ENCODE measurements at regions not wholly inside any gene's neighbourhood (a gene's known extent, or its start where the extent isn't known, plus 50 kb on each side); places are given as distances from the start of the nearest gene placed in this dataset.
"Not testable (repeated sequence)": the region's sequence is repeated elsewhere in the genome, so short reads cannot be mapped to it uniquely, and the experiment has no call there.

DNA sequence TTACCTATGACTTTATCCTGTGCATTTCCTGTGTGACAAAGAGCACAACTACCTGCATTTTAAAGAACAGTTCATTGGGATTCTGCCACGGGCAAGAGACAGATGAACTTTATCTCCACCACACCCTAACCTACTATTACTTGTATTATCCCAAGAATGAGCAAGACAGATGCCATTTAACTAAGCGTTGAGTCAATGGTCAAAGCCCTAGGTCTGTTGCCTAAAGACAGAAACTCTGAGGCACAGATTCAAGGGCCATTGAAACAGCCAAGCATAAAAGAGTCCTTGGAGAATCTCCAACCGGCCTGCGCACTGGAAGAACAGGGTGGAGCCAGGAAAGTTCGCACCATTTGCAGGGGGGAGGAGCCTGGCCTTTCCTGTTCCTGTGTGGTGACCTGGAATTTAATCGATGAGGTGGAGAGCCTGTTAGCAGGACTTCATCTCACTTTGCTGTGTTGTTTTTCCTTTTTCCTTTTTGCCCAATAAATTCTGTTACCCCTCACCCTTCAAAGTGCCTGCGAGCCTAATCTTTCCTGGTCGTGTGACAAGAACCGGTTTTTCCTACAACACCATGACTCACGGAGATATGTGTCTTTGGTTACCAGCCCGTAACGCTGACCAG lies 146.4 kb upstream of the DIAPH2 start:
- no peak for DNase-seq

DNA sequence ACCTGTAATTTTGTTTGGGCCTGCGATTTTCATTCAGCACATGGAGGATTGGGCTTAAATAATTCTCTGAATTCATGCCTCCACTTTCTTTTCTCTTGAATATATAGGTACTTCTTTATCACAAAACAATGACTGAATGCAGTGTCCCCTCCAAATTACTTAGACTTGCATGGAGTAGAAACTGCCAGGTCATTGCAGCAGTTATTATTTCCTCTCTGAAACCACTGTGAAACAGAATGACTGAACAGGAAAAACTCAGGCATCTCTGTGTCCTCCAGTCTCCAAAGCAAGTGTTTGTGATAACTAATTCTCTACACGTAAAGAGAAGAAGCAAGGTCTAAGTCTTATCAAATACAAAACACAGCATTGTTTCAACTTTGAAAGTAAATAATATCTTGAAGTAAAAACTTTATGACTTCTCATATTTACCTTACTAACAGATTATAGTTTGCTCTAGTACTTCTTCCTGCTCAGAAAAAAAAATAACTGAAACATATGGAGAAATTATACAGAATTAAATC lies 144.5 kb upstream of the DIAPH2 start:
- no peak for DNase-seq

DNA sequence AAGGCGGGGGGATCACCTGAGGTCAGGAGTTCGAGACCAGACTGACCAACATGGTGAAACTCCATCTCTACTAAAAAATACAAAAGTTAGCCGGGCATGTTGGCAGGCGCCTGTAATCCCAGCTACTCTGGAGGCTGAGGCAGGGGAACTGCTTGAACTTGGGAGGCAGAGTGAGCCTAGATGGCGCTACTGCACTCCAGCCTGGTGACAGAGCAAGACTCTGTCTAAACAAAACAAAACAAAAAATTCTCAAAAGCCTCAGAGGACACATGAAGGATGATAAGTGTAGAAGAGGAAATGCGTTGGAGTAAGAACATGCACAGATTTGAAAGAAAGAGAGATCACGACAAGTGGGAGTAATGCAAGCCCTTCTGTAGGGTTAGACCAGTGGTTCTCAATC lies 138.4 kb upstream of the DIAPH2 start:
- DNase-seq: peak in 1 of 4 experiments; percentile 9

DNA sequence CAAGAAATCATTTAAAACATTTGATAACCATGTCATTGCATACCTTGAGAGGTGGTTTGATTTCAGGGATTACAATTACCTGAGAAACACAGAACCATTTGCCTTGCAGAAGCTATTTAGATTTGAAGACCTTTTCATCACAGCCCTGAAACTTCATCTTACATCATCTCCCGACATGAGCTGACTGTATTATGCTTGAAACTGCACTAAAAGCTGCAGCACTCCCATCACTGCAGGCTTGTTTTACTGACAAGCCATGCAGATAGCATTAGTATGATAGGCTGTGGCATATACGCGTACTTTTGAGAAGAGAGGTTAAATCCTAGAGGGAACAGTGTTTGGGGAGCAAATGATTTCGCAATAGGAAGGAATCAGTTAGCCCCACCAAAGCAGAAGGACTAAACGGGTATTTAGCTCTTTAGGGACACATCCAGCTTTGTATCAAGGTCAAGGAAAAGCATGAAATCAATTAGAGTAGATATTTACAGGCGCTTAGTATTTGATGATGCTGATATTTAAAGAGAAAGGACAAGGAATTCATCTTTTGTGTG lies 133.2 kb upstream of the DIAPH2 start:
- DNase-seq: no peak

DNA sequence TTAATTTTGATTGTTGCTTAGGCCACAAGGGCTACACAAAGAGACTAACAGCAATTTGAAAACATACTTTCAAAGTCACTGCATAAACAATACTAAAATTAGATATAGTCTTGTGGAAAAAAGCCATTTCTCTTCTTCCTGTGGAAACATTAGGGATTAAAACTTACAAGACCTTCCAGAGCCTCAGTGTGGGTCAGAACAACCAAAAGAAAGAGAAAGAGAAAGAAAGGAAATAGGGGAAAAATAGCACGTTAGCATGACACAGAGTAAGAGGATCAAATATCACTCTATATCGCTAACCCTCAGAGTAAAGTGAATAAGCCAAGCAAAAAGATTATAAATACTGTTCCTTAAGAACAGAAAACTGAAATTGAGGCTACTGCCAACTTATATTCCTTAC lies 127.8 kb upstream of the DIAPH2 start:
- DNase-seq: no peak

DNA sequence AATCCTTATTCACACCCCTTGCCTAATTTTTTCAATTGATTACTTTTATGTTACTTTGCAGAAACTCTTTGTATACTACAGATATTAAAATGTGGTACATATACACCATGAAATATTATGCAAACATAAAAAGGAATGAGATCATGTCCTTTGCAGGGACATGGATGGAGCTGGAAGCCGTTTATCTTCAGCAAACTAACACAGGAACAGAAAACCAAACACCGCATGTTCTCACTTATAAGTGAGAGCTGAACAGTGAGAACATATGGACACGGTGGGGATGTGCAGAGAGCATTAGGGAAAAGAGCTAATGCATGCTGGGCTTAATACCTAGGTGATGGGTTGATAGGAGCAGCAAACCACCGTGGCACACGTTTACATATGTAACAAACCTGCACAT lies 123.5 kb upstream of the DIAPH2 start:
- not testable (repeated sequence) for DNase-seq

DNA sequence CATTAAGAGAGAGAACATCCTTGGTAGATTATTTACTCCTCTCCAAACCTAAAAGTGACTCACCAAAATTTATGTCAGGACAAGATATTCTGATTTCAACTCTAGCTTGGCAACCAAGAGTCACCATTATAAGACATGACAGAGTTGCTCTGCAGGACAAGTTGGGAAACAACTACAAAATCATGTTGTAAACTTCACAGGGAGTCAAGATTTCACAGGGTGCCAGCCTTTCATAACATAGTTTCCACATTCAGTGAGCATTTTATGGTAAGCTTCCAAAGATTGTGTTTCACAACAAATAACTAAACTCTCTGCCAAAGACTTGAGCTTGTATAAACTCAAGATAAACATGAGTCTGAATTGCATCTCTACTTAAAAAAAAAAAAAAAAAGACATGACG lies 121.0 kb upstream of the DIAPH2 start:
- DNase-seq: peak in 2 of 4 experiments; percentile 17 to 27

DNA sequence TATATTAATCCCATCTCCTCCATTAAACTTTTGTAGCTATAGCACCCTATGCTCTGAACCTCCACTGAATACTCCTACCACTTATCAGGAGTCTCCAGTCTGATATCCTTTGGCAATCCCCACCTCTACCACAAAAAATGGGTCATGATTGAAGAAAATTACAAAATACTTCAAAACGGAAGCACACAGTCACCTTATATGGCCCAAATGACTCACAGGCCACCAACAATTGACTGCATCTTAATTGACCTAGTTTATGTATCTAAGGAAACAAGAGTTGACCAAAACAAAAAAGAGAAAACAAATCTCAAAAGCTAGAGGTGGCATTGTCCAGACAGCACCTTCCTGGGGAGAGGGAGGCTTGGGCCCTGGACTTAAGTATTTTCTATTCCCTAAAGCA lies 120.0 kb upstream of the DIAPH2 start:
- DNase-seq: peak; percentile 4 to 41 (median 14)

DNA sequence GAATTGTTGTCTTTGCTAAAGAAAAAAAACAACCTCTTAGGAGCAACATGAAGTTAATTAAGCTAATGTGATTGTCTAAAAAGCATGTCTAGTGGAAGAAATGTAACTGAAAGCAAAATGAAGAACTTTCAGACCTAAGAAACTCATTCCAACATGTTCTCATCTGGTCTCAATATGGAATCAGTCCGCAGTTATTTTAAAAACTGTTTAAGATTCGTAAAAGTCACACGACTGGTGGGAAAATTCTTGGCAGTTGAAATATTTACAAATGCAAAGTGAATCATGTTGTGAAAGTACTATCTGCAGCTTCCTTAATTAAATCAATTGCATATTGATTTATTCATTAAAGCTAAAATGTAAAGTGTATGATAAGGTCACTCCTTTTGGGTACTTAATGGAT lies 117.8 kb upstream of the DIAPH2 start:
- DNase-seq: no peak

DNA sequence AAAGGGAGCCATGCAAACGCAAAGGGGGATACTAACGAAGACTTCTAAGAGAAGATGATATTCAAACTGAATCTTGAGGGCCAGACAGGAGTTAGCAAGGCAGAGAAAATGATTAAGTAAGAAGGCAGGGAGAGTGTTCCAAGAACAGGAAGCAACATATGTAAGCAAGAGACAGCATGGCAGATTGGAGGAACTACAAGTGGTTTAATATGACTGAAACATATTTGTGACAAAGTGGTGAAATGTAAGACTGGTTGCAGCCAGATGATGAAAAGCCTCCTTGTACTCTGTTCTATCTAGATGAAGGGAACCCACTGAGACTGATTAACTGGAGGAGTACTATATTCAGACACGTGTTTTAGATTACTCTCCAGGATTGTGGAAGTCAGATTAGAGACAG lies 116.6 kb upstream of the DIAPH2 start:
- DNase-seq: peak in 3 of 4 experiments; percentile 5 to 47 (median 42)

DNA sequence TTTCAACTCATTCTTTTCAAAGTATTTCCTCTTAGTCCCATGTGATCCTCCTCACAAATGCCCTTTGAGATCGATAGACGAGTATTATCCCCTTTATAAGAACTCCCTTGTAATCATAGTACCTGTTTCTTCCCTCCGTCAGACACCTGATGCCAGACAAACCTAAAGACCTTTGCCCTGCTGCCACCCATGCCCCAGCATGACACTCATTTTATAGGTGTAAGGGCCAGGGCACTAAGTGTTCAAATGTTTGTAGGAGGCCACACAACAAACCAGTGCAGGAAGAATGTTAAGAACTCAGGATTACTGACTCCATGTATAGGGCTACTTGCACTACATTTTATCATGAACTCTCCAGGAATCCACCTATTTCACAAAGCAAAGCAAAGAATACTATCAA lies 115.6 kb upstream of the DIAPH2 start:
- DNase-seq: no peak

DNA sequence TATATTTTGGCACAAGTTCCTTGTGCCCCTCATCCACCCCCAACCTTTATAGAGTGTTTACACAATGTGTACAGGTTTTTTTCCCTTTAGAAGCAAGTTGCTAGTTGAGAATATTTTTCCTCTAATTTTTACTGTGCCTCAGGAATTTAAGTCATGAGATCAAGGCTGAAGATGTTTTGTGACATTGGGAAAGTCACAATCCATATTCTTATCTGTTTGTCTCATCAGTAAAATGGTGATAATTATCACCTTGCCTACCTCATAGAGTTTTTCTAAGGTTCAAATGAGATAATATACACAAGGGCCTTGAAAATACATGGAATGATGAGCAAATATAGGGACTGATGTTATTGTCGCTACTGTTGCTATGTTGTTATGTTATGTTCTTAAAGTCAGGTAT lies 109.6 kb upstream of the DIAPH2 start:
- no peak for DNase-seq

DNA sequence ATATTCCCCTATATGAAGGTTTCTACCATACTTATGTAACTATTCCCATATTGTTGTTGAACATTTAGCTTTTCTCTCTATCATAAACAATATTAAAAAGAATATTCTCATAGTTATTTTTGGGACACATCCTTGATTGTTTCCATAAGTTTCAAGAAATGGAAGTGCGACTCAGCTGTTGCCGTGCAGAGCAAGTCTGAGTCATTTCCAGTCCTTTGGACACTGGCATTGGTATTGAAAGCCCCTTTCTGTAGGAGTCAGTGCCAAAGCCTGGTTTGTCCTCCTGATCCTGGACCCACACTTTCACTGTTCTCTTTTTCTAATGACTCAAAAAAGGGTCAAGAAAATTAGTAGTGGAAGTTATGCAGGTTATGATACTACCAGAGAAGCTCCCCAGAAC lies 108.3 kb upstream of the DIAPH2 start:
- peak; percentile 15 to 53 (median 22) for DNase-seq

DNA sequence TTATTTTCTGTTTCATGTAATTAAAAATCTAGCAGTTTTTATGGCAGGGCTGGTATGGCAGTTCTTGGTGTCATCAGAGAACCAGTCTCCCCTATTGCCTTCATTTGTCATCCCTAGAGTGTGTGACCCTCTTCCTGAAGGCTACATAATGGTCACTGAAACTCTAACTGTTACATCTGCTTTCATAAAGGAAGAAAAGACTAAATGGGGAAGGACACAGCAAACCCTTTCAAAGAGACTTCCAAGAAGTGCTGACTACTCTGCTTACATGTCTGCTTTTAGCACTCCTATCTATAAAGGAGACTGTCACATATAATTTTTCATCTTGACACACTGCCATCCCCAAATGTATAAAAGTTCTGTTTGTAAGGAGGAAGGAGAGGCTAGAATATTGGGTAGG lies 105.9 kb upstream of the DIAPH2 start:
- DNase-seq: peak; percentile 1 to 57 (median 26)

DNA sequence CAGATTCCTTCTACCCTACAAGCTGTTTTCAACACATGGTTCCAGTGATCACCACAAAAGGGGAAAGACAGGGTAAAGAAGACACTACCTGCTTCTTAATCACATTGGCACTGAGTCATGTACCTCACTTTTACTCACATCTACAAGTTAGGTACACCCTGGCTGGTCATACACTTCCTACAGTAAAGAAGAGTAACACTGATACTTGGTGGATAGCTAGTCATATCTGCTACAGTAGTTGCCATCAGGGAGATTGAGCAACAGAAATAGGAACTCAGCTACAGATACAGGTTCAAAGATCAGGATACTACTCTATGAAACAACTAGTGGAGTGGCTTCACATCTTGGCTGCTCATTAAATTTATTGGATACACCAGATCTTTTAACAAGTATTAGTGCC lies 105.4 kb upstream of the DIAPH2 start:
- DNase-seq: peak in 2 of 4 experiments; percentile 21 to 23

DNA sequence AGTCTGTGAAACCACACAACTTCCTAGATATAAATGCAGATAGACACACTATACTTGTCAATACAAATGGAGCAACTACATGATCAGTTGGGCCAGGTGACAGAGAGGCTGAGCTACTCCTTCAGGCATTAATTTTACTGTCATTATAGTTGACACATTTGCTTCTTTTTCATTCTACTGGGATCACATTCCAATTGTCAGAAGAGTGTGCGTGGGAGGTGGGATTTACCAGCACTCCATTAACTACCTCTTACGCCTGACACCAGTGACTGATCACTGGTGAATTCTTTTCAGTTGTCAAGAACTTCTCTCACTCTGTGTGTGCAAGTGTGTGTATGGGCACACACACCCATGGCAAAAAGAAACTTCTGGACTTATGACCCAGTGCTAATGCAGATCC lies 94.2 kb upstream of the DIAPH2 start:
- no peak for DNase-seq

DNA sequence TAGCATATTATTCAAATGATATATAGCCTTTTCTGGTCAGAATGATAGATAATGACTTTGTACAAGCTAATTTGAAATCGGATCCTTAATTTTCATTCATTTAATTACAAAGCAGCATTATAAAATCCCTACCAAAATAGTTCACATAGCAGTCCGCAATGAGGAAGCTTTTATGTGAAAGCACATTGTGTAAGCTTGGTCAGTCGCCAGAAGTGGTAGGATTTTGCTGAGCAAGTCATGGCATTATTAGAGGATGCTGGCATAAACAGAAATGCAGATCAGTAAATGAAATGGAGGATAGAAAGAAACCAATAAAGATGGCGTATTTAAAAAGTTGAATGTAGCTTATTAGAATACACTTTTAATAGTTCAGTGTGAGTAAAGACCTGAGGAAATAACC lies 93.2 kb upstream of the DIAPH2 start:
- peak; percentile 52 to 68 (median 60) for DNase-seq

DNA sequence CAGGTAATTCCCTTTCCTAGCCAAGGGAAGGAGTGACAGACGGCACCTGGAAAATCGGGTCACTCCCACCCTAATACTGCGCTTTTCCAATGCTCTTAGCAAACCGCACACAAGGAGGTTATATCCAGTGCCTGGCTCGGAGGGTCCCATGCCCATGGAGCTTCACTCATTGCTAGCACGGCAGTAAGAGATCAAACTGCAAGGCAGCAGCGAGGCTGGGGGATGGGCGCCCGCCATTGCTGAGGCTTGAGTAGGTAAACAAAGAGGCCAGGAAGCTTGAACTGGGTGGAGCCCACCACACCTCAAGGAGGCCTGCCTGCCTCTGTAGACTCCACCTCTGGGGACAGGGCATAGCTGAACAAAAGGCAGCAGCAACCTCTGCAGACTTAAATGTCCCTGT lies 86.8 kb upstream of the DIAPH2 start:
- DNase-seq: not testable (repeated sequence)

DNA sequence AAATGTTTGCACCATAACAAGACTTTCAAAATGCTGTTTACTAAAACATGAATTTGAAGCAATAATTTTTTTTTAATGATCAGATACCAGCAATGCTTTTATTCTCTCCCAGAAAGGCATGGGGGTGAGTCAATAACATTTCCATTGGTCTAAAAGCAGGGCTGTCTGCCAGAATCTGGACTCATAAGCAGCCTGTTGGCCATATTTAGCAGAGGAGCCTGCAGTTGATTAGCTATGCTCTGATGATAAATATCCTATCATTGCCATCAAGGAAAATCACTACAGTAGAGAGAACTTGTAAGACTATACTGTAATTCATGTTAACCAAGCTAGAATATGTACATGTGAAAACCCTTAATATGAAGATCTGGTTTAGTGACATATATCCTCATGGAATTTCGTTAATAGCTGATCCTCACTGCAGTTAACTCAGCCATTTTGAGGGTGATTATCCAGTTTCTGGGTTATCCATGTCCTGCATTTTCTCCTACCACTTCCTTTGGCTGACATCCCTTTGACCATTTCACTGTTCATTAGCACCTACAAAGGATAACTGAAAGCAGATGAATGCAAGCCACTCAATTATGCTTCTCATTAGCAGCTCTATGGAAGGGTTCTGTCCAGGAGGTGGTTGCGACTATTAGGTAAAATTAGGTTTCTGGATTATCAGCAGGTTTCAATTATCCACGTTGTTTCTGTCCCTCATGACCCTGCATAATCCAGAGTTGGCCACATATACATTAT lies 72.9 kb upstream of the DIAPH2 start:
- no peak for DNase-seq

DNA sequence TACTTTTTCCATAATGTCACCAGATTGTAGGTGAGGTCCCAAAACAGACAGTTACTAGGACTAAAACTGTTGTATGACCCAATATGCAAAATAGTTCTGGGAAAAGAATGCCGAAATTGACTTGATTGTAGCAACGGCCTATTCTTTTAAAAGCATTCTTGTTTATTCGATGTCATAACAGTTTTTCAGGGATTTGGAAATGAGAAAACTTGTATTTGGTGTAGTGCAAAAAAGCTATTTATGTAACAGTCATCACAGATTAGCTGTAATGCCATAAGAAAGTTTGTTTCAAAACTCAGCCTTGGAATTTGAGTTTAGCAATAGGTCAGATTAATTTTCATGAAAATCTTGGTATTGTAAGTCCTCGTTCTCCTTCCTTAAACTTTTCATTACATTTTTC lies 69.2 kb upstream of the DIAPH2 start:
- no peak for DNase-seq

DNA sequence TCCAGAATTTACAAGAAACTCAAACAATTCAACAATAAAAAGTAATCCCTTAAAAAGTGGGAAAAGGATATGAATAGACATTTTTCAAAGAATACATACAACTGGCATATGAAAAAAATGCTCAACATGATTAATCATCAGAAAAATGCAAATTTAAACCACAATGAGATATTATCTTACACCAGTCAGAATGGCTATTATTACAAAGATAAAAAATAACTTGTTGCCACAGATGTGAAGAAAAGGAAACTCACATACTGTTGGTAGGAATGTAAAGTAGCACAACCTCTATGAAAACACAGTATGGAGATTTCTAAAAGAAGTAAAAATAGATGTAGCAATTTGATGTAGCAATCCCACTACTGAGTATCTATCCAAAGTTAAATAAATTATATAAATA lies 65.1 kb upstream of the DIAPH2 start:
- no peak for DNase-seq

DNA sequence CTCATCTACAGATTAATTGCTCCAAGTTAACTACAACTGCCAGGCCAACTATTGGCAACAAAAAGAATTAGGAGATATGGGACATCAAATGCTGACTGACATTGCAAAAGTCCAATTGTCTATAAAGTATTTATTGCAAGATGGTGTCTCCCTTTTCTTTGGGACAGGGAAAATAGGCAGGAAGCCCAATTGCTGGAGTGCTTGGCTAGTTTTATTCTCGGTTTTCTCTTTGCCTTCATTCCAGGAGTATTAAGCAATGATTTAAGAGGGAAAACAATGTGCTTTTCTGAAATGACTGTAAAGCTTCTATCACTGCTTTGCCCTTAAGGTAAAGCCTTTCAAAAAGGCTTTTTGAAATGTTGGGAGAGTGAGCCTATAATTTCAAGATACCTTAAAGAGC lies 62.8 kb upstream of the DIAPH2 start:
- DNase-seq: no peak

Measured in suppressor macrophage (primary cell).